ENCODE measurements at regions not wholly inside any gene's neighbourhood (a gene's known extent, or its start where the extent isn't known, plus 50 kb on each side); places are given as distances from the start of the nearest gene placed in this dataset.

- DNase-seq (ENCODE audit: low read depth) (no peak), FAIRE-seq (no peak)
- Histone ChIP-seq H3K4me1 (ENCODE audit: insufficient read depth, low read length) (no peaks in the 10 kb centered on the region), H3K9ac (ENCODE audit: low read length) (no peak overlapping the region), H3K27me3 (ENCODE audit: insufficient read depth, low read length) (peaks cover 2% of the 10 kb centered on the region), H3K27ac (ENCODE audit: low read depth, low read length) (no peak overlapping the region), H2AFZ (ENCODE audit: low read depth, low read length) (no peak overlapping the region), H3K36me3 (ENCODE audit: insufficient read depth, low read length) (no peaks in the 10 kb centered on the region), H3K4me2 (ENCODE audit: low read length) (no peak overlapping the region), H3K9me3 (ENCODE audit: insufficient read depth, low read depth, low read length) (no peaks in the 10 kb centered on the region), H3K79me2 (ENCODE audit: insufficient read depth, low read length) (no peaks in the 10 kb centered on the region), H3K4me3 (ENCODE audit: insufficient read depth, low read depth, low read length) (no peak overlapping the region), H4K20me1 (ENCODE audit: insufficient read depth, low read length) (no peaks in the 10 kb centered on the region)
- Mint-ChIP-seq H3K27me3 (ENCODE audit: low read depth, unreplicated experiment) (no peaks in the 10 kb centered on the region), H3K4me3 (ENCODE audit: unreplicated experiment) (no peak overlapping the region), H3K36me3 (ENCODE audit: low read depth, unreplicated experiment) (no peaks in the 10 kb centered on the region), H3K9me3 (ENCODE audit: unreplicated experiment) (no peaks in the 10 kb centered on the region), H3K27ac (ENCODE audit: unreplicated experiment) (no peak overlapping the region), H3K4me1 (ENCODE audit: low read depth, unreplicated experiment) (no peaks in the 10 kb centered on the region)
- TF ChIP-seq, protein P1, sequence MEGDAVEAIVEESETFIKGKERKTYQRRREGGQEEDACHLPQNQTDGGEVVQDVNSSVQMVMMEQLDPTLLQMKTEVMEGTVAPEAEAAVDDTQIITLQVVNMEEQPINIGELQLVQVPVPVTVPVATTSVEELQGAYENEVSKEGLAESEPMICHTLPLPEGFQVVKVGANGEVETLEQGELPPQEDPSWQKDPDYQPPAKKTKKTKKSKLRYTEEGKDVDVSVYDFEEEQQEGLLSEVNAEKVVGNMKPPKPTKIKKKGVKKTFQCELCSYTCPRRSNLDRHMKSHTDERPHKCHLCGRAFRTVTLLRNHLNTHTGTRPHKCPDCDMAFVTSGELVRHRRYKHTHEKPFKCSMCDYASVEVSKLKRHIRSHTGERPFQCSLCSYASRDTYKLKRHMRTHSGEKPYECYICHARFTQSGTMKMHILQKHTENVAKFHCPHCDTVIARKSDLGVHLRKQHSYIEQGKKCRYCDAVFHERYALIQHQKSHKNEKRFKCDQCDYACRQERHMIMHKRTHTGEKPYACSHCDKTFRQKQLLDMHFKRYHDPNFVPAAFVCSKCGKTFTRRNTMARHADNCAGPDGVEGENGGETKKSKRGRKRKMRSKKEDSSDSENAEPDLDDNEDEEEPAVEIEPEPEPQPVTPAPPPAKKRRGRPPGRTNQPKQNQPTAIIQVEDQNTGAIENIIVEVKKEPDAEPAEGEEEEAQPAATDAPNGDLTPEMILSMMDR (IDR thresholded peaks at IDR 0.05; ENCODE audit: insufficient read depth, low read depth, low read length) = no peak
- no peak for TF ChIP-seq EZH2 (IDR thresholded peaks at IDR 0.05; ENCODE audit: insufficient read depth, low read length)
These were observed 78.2 kb downstream of the FBXO5 start for GRCh38 chr6:152904678-152905077.

DNA sequence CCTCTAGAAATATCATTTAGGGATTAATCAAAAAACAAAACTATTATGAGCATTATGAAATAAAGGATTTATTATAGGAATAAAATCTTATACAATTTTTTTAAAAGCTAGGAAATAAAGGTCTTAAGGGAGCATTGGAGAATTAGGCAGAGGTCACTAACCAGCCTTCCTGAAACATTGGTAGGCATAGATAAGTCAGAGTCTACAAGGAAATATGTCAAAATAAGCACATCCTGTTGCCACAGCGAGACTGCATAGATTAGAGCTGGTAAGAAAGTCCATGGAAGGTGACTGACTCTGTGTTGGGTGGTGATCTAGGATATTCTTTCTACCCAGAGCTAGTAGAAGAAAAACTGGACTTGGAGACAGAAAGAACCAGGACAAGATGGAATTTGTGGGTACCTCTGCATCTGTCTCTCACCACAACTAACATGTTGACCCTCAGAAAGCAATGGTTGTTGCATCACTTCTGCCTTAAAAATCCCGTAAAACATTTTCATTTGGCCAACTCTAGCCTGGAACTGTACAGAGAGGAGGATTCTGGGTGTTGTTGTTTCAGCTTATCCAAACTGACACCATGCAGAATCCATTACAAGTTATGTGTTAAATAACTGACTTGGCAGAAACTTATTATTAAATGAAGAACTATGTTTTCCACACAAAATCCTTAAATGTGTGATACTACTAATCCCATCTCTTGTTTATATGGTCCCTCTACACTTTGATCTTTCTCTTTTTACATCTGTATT is 77.1 kb downstream of the FBXO5 start:
- Mint-ChIP-seq H3K9me3 (ENCODE audit: unreplicated experiment) (no peaks in the 10 kb centered on the region), H3K36me3 (ENCODE audit: low read depth, unreplicated experiment) (no peaks in the 10 kb centered on the region), H3K27ac (ENCODE audit: unreplicated experiment) (no peak overlapping the region), H3K4me3 (ENCODE audit: unreplicated experiment) (no peak overlapping the region), H3K4me1 (ENCODE audit: low read depth, unreplicated experiment) (no peaks in the 10 kb centered on the region), H3K27me3 (ENCODE audit: low read depth, unreplicated experiment) (no peaks in the 10 kb centered on the region)
- no peaks in the 10 kb centered on the region for H3K4me1 ChIP-seq (ENCODE audit: insufficient read depth, low read length)
- no peak for DNase-seq (ENCODE audit: low read depth)
- no peaks in the 10 kb centered on the region for H4K20me1 ChIP-seq (ENCODE audit: insufficient read depth, low read length)
- H3K27ac ChIP-seq (ENCODE audit: low read depth, low read length) = no peak overlapping the region
- no peak overlapping the region for H3K9ac ChIP-seq (ENCODE audit: low read length)
- no peak for TF ChIP-seq EZH2 (IDR thresholded peaks at IDR 0.05; ENCODE audit: insufficient read depth, low read length)
- H3K9me3 ChIP-seq (ENCODE audit: insufficient read depth, low read depth, low read length) = no peaks in the 10 kb centered on the region
- peaks cover 2% of the 10 kb centered on the region for H3K27me3 ChIP-seq (ENCODE audit: insufficient read depth, low read length)
- H3K4me3 ChIP-seq (ENCODE audit: insufficient read depth, low read depth, low read length) = no peak overlapping the region
- H2AFZ ChIP-seq (ENCODE audit: low read depth, low read length) = no peak overlapping the region
- no peaks in the 10 kb centered on the region for H3K36me3 ChIP-seq (ENCODE audit: insufficient read depth, low read length)
- no peak for FAIRE-seq
- H3K4me2 ChIP-seq (ENCODE audit: low read length) = no peak overlapping the region
- H3K79me2 ChIP-seq (ENCODE audit: insufficient read depth, low read length) = no peaks in the 10 kb centered on the region

DNA sequence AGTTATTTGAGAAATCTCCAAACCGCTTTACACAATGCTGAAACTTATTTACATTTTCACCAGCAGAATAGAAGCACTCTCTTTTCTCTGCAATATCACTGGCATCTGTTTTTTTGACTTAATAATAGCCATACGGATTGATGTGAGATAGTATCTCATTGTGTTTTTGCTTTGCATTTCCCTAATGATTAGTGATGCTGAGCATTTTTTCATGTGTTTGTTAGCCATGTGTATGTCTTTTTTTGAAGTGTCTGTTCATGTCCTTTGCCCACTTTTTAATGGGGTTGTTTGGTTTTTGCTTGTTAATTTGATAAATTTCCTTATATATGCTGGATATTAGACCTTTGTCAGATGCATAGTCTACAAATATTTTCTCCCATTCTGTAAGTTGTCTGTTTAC is 73.6 kb downstream of the FBXO5 start:
- no peak overlapping the region for H3K4me2 ChIP-seq (ENCODE audit: low read length)
- TF ChIP-seq, protein P1 (IDR thresholded peaks at IDR 0.05; ENCODE audit: insufficient read depth, low read depth, low read length) = no peak
- TF ChIP-seq EZH2 (IDR thresholded peaks at IDR 0.05; ENCODE audit: insufficient read depth, low read length) = no peak
- H3K9me3 ChIP-seq (ENCODE audit: insufficient read depth, low read depth, low read length) = no peaks in the 10 kb centered on the region
- DNase-seq (ENCODE audit: low read depth) (no peak), FAIRE-seq (no peak)
- no peak overlapping the region for H3K4me3 Mint-ChIP-seq (ENCODE audit: unreplicated experiment)
- H3K27ac ChIP-seq (ENCODE audit: low read depth, low read length) = no peak overlapping the region
- H3K36me3 Mint-ChIP-seq (ENCODE audit: low read depth, unreplicated experiment) = no peaks in the 10 kb centered on the region
- H3K4me3 ChIP-seq (ENCODE audit: insufficient read depth, low read depth, low read length) = no peak overlapping the region
- no peaks in the 10 kb centered on the region for H3K4me1 ChIP-seq (ENCODE audit: insufficient read depth, low read length)
- no peak overlapping the region for H2AFZ ChIP-seq (ENCODE audit: low read depth, low read length)
- H4K20me1 ChIP-seq (ENCODE audit: insufficient read depth, low read length) = no peaks in the 10 kb centered on the region
- peaks cover 2% of the 10 kb centered on the region for H3K27me3 ChIP-seq (ENCODE audit: insufficient read depth, low read length)
- H3K27ac Mint-ChIP-seq (ENCODE audit: unreplicated experiment) = no peak overlapping the region
- H3K79me2 ChIP-seq (ENCODE audit: insufficient read depth, low read length) = no peaks in the 10 kb centered on the region
- H3K4me1 Mint-ChIP-seq (ENCODE audit: low read depth, unreplicated experiment) = no peaks in the 10 kb centered on the region
- no peaks in the 10 kb centered on the region for H3K36me3 ChIP-seq (ENCODE audit: insufficient read depth, low read length)
- H3K9me3 Mint-ChIP-seq (ENCODE audit: unreplicated experiment) = peaks cover 8% of the 10 kb centered on the region
- H3K9ac ChIP-seq (ENCODE audit: low read length) = no peak overlapping the region
- H3K27me3 Mint-ChIP-seq (ENCODE audit: low read depth, unreplicated experiment) = no peaks in the 10 kb centered on the region
